GM23338 (cell line): ENCODE measurements at regions not wholly inside any gene's neighbourhood (a gene's known extent, or its start where the extent isn't known, plus 50 kb on each side); places are given as distances from the start of the nearest gene placed in this dataset.

ENCODE experiments used
- CREB1 ChIP-seq: fragments of 250-450 bp; sonication (Bioruptor Pico); IDR thresholded peaks from 2 replicates; pipeline ENCODE4 v1.5.0; 2020; ENCODE audit warnings: low read depth, mild to moderate bottlenecking, moderate library complexity
- CTCF ChIP-seq, 2 experiments: fragments of 200-600 bp in 1 of 2; sonication (generic) in 1 of 2; conservative IDR thresholded peaks; 2 replicates each; pipeline versions ENCODE4 v1.5.1 to v1.6.1; 2016 to 2017; ENCODE audit warnings: antibody characterized with exemption in 2 of 2, low read depth in 2 of 2, mild to moderate bottlenecking in 2 of 2, moderate library complexity in 1 of 2
- EZH2 ChIP-seq: fragments of 200-600 bp; sonication (generic); IDR thresholded peaks from one replicate; pipeline ENCODE4 v1.8.0; 2017; ENCODE audit warnings: antibody characterized with exemption, mild to moderate bottlenecking, low read depth; ENCODE audit not compliant: unreplicated experiment
- EZH2phosphoT487 ChIP-seq: fragments of 200-600 bp; sonication (generic); IDR thresholded peaks from one replicate; pipeline ENCODE4 v1.8.1; 2018; ENCODE audit warnings: antibody characterized with exemption; ENCODE audit not compliant: unreplicated experiment
- JUNB ChIP-seq: IDR thresholded peaks from one replicate; pipeline ENCODE4 v1.6.1; 2016; ENCODE audit warnings: antibody characterized with exemption; ENCODE audit not compliant: unreplicated experiment
- POLR2AphosphoS5 ChIP-seq: IDR thresholded peaks from 2 replicates; pipeline ENCODE4 v1.6.1; 2016; ENCODE audit warnings: antibody characterized with exemption, low read depth
- REST ChIP-seq: IDR thresholded peaks from one replicate; pipeline ENCODE4 v1.6.1; 2018; ENCODE audit warnings: antibody characterized with exemption; ENCODE audit not compliant: unreplicated experiment
- ZNF114 ChIP-seq: fragments of 250-450 bp; sonication (Bioruptor Pico); IDR thresholded peaks from 2 replicates; pipeline ENCODE4 v1.5.0; 2020; ENCODE audit warnings: mild to moderate bottlenecking, moderate library complexity

- TF ChIP-seq POLR2AphosphoS5, result no peak
- TF ChIP-seq CTCF (conservative IDR thresholded peaks at IDR 0.05; ENCODE audit: low read depth in 2 of 2), result no peak
- no peak for TF ChIP-seq REST
- TF ChIP-seq CREB1, result no peak
- no peak for TF ChIP-seq JUNB
- no peak for TF ChIP-seq EZH2
- TF ChIP-seq EZH2phosphoT487, result no peak
- TF ChIP-seq ZNF114 (CRISPR knock-in tag), result no peak
These were observed 122.1 kb upstream of the SPATA13 start for GRCh38 chr13:24038405-24038804.
